ENCODE measurements at regions not wholly inside any gene's neighbourhood (a gene's known extent, or its start where the extent isn't known, plus 50 kb on each side); places are given as distances from the start of the nearest gene placed in this dataset.
"Not testable (repeated sequence)": the region's sequence is repeated elsewhere in the genome, so short reads cannot be mapped to it uniquely, and the experiment has no call there.

- no peak for DNase-seq (ENCODE audit: low spot score)
Observed at GRCh38 chr12:126282691-126283090, 1217.5 kb downstream of the AACS start.

DNA sequence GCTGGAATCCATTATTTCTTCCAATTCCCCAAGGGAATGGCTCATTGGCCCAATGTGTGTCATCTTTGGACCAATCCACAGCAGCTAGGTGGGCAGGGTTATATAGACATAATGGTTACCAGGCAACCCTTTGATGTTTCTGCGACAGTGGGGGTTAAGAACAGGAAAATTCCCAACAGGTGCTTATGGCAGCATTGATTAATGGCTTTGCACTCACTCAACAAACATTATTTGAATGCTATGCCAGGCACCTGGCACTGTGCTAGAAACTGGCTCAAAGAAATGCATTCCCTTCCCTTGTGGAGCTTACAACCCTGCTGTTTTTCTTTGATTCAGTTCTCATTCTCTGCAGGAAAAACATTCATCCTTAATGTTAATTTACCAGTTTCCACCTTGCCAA, 1221.0 kb downstream of the AACS start:
- no peak for DNase-seq (ENCODE audit: low spot score)

GRCh38 chr12:126290456-126290855, 1225.2 kb downstream of the AACS start:
- no peak for DNase-seq (ENCODE audit: low spot score)

GRCh38 chr12:126291987-126292386, 1226.8 kb downstream of the AACS start:
- DNase-seq (ENCODE audit: low spot score), result not testable (repeated sequence)

- no peak for DNase-seq (ENCODE audit: low spot score)
Observed at GRCh38 chr12:126295652-126296051, 1230.4 kb downstream of the AACS start.

DNA sequence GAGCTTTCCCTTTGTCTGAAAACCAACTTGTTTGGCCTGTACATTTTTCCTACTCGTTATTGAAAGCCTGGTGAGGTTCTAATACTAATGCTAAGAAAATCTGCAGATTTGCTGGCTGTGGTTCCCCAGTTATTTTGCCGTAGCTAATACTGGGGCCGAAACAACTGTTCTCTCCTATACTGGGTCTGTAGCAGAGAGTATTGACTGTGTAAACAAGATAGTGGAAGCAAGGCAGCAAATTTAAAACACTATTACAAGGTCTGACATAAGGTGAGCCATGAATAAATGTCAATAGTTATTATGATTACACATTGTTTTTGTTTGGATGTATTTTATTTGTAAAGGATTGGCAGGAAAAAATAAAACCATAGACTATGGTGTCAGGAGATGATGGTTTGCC, 1244.0 kb downstream of the AACS start:
- DNase-seq (ENCODE audit: low spot score), result no peak

GRCh38 chr12:126312457-126312856, 1247.2 kb downstream of the AACS start:
- DNase-seq (ENCODE audit: low spot score), result no peak

- DNase-seq (ENCODE audit: low spot score), result no peak
Observed at GRCh38 chr12:126316411-126316810, 1251.2 kb downstream of the AACS start.

DNA sequence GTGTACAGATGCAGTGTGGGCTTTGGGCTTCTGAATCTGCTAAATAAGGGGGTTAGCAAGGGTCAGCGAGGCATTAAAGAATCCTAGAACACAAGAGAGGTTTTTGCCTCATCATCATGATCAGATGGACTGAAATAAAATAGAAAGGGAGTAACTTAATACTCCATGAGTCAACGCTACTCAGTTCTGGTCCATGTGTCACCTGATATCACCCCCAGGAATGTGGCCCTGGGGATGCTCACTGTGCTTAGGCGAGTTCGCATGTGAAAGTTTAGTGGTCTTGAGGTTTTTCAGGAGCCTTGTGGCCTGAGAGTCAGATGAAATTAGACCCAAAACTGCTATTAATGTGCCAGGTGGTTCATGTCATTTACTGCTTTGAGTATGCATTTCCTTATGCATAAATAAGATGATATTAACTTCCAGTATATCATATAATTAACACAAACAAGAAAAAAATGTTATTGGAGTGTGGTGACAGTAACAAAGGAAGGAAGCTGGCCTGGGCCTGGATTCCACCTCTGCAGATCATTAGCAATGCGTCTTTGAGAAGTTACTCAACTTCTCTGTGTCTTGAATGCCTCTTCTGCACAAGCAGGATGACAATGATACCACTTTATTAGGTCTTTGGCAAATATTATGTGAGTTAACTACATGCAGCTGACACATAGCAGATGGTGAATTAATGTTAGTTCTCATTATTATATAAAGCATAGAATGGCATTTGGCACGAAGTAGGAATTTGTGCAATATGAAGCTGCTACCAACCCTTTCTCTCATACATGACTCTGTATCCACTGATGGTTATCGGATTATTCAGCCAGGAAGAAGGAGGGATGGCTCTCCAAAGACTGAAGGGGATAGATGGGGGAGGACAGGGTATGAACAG, 1272.6 kb downstream of the AACS start:
- peak; percentile 8 for DNase-seq (ENCODE audit: low spot score)

GRCh38 chr12:126342866-126343265, 1277.6 kb downstream of the AACS start:
- no peak for DNase-seq (ENCODE audit: low spot score)

- no peak for DNase-seq (ENCODE audit: low spot score)
Observed at GRCh38 chr12:126343321-126343720, 1278.1 kb downstream of the AACS start.

DNA sequence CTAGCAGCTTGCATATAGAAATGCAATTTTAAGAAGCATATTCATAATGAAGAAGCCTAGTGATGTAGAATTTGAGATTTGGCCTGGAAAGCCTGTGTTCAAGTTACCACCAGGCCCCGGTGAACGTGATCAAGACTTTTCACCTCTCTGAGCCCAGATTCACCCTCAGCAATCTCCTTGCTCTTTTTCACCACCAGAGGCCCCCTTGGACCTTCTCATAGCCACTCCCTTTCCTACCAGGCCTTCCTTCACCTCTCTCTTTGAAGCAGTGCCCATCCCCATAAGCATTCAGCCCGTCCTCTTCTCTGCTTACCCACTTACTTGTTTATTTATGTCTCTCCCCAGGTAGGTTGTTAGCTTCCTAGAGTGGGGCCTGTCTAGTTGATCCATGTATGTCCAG, 1280.9 kb downstream of the AACS start:
- DNase-seq (ENCODE audit: low spot score), result no peak

GRCh38 chr12:126347421-126347820, 1282.2 kb downstream of the AACS start:
- DNase-seq (ENCODE audit: low spot score), result no peak

DNA sequence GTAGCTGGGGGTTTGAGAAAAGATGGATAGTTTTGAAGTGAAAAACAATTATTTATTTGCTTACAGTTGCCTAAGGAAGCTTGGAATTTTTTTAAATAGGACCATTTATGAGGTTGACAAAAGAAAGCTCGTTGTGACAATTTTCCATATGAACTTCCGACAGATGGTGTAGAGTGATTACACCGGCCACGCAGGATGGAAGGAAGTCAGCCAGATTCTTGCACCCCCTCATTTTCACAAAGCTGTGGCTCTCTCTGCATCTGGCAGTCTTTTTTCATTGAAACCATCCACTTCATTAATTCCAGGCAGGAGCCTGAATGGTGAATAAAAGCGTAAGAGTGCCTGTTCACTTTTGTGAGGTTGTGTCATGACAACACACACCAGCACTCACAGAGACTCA, 1284.1 kb downstream of the AACS start:
- no peak for DNase-seq (ENCODE audit: low spot score)

- no peak for DNase-seq (ENCODE audit: low spot score)
Observed at GRCh38 chr12:126353604-126354003, 1288.4 kb downstream of the AACS start.

DNA sequence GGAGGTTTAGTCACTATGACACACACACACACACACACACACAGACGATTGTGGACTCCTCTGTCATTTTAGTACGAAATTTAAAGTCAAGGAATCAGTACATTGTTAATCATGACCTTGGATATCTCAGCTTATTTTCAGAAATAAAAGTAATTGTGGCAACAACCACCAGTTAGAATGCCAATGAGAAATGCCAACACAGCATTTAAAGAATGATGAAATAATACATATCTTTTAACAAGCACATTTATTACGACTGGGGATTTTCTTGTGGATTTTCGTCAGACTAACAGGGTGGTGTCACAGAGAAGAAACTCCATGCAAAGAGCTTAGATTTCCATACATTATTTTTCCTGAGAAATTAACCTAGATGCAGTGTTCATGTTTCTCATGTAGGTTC, 1289.4 kb downstream of the AACS start:
- DNase-seq (ENCODE audit: low spot score), result no peak

DNA sequence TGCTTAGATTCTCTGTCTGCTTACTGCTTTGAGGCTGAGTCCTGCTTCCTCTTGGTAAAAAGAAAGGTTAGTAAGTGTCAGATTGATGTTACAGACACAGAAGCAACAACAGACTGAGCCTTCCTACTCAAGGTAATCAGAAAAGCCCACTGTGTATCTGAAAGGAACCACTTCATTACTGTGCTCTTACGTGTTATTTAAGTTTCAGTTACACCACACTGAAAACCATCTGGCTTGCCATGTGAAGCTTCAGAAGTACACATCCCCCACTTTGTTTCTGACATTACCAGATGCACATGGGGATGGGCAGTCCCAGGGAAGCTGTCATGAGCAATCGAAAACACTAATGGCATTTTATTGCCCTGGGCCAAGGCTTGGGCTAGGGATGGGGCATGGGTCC, 1290.1 kb downstream of the AACS start:
- no peak for DNase-seq (ENCODE audit: low spot score)

DNA sequence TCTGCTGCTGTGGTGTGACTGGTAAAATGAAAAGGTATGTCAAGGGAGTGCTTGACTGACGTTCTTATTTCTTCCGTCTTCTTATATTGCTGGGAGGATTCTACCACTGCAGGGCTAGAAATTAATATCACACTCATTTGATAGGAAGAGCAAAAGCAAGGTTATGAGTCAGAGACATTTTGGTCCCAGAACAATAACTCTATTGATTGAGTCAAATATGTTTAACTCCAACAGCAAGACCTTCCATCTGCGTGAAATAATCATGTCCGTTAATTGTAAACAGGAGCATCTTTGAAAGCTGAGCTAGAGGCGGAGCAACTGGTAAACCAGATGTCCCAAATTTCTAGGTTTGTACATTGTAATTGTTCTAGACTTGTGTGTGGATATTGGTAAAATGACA, 1293.6 kb downstream of the AACS start:
- DNase-seq (ENCODE audit: low spot score), result no peak

DNA sequence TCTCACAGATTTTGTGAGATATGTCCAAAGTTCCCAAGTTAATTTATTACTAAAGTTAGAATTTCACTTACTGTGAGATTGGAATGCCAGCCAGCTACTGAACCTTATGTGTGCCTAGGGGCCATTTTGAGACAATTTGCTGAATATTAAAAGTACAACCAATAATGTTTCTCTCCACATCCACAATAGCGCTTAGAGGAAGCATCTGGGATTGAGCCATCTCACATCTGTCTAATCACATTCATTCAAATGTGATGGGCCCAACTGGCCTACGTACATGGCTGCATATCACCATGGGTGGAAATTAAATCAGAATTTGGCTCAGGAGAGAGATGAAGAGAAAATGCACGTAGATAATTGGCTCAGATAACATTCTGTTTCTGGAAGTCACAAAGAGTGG, 1294.0 kb downstream of the AACS start:
- no peak for DNase-seq (ENCODE audit: low spot score)

GRCh38 chr12:126361804-126362203, 1296.6 kb downstream of the AACS start:
- no peak for DNase-seq (ENCODE audit: low spot score)

- no peak for DNase-seq (ENCODE audit: low spot score)
Observed at GRCh38 chr12:126362493-126362892, 1297.3 kb downstream of the AACS start.

GRCh38 chr12:126362964-126363363, 1297.7 kb downstream of the AACS start:
- DNase-seq (ENCODE audit: low spot score), result no peak

DNA sequence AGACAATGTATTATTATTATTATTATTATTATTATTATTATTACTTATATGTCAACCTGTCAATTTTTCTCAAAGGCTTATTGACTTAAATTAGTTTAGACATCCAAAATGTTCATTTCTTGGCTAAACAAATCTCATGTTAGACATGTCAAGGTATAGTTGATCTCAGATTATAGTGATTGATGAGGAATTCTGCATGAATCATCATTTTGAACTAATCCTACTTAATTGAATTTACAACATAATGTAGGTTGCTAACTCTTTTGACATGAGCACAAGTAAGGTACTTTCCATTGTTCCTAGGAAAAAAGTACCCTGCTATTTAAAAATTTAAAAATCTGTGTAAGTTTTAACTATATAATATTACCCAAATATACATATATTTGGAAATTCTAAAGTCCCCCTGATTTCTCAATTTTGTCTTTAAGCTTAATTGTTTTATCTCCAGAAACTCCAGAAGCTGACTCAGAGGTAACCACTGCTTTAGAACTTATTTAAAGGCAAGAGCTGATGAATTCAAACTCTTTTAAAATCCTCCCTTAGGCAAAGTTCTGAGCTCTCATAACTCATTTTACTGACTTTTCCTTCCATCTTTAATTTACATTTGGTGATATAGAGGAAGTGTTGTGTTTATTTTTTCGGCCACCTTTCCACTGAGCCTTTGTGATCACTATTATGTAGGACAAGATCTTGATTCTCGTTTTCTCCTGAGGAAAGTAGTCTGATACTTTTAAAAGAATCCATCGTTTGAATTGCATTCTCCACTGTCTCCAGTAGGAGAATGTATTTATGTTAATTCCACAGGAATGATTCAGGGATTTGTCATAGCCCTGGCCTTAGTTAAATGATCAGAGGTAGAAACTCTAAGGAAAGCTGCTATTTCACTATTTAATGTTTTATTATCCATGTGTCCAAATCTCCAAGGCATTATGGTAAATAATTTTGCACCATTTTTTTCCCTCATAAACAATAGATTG, 1304.5 kb downstream of the AACS start:
- peak; percentile 13 for DNase-seq (ENCODE audit: low spot score)
